ENCODE measurements at regions not wholly inside any gene's neighbourhood (a gene's known extent, or its start where the extent isn't known, plus 50 kb on each side); places are given as distances from the start of the nearest gene placed in this dataset.

DNA sequence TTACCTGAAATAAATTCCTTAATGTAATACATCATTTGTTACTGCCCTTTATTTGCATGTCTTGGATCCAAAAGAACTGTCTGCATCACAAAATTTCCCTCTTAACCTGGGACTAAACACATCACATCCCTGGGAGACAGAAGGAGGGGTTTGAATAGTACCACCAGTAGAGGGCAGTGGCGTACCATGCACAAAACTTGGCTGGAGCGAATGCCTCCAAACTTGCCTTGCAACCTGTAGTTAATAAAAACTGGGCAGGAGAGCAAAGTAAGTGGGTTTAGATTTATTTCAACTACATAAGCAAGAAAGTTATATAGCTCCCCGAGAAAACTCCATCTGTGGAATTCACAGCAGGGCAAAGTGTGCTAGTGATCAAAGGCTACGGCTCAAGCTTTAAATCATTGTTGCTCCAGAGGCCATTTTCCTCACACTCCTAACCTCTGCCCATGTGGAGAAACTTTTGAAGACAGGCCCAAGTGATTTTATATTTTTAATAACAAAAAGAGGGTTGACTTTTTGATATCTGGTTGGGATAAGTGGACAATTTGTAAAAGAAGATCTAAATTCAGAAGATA is 1176.7 kb upstream of the SEL1L start:
- DNase-seq (ENCODE audit: low read depth in 2 of 2): peak; percentile 61 to 70

- no peak for DNase-seq (ENCODE audit: low read depth in 2 of 2)
Measured at GRCh38 chr14:82719617-82720016, 1186.0 kb upstream of the SEL1L start.

DNA sequence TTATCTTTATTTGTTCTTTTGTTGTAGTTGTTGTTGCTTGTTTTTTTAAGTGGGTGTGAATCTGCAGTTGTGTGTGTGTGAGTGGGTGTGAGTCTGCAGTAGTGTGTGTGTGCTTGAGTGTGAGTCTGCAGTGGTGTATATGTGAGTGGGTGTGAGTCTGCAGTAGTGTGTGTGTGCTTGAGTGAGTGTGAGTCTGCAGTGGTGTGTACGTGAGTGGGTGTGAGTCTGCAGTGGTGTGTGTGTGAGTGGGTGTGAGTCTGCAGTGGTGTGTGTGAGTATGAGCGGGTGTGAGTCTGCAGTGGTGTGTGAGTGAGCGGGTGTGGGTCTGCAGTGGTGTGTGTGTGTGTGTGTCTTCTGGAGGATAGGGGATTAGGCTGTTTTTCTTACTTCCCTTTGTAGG is 1186.8 kb upstream of the SEL1L start:
- DNase-seq (ENCODE audit: low read depth in 2 of 2): no peak

DNA sequence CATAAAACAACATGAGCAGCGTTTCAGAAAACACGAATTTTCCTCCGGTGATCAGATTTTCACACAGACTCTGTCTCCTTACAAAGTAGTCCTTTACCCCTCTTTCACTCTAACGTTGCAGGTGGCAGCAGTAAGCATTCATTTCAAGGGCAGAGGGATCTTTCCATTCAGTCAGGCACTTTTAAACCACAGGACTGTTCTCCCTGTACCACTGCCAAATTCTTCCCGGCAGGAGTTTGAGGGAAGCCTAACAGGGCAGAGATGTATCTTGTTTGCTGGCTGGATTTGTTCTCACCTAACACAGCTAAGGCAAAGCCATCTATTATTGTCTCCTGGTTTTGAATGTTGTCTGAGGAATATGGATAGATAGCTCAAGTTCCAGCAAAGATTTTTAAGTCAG is 1187.3 kb upstream of the SEL1L start:
- DNase-seq (ENCODE audit: low read depth in 2 of 2): no peak

- DNase-seq (ENCODE audit: low read depth in 2 of 2): peak; percentile 23 to 31
Measured at GRCh38 chr14:82724316-82724715, 1190.7 kb upstream of the SEL1L start.

DNA sequence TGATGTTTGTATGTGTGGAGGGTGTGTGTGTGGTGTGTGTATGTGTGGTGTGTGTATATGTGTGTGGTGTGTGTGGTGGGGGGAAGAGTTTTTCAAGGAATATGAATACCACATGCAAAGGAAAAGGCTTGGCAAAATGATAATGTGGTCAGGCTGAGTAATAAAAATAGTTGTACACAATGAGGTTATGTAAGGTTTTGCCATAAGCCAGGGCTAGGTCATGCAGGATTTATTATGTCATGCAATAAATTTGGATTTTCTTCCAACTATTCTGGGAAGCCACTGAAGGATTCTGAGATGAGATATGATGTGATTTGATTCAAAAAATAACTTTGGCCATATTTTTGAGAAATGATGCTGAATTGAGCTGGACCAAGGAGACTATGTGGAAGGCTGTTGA is 1191.6 kb upstream of the SEL1L start:
- DNase-seq (ENCODE audit: low read depth in 2 of 2): peak; percentile 80

GRCh38 chr14:82731526-82731925 is 1197.9 kb upstream of the SEL1L start:
- DNase-seq (ENCODE audit: low read depth in 2 of 2): no peak

DNA sequence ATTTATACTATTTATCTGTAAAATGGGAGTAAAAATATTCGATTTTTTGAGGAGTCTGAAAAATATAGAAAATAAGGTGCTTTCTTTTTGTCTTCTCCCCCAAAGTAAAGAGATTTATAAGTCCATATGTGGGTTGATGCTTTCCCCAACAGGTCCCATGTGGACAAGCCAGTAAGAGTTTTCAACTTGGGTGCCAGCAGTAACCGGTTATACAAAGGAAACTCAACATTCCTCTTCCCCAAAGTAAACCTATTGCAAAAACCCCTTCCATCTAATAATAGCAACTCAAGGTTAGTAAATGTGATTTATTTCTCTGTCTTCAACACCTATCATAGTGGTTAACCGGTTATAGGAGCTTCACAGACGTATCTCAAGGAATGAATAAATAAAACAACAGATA is 1206.9 kb upstream of the SEL1L start:
- no peak for DNase-seq (ENCODE audit: low read depth in 2 of 2)

GRCh38 chr14:82755476-82755875 is 1221.8 kb upstream of the SEL1L start:
- DNase-seq (ENCODE audit: low read depth in 2 of 2): no peak

GRCh38 chr14:82755923-82756322 is 1222.3 kb upstream of the SEL1L start:
- DNase-seq (ENCODE audit: low read depth in 2 of 2): no peak

GRCh38 chr14:82757776-82758175 is 1224.1 kb upstream of the SEL1L start:
- no peak for DNase-seq (ENCODE audit: low read depth in 2 of 2)

DNA sequence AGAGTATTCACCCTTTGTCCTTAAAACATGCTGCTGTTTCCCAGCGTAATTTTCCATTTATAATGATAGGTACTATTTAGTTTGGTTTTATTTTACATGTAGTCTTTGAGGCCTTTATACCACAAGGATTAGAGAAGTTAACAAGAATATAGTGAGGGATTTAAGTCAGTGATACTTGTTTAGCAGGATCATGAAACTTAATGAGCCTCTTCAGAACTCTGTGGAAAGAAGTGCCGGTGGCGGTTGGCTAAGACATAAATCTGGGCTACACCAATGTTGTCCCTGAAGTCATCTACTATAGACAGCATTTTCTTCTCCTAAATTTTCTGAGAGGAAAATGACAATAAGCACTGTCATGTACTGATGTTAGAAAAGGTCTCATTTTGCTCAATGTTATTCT is 1226.0 kb upstream of the SEL1L start:
- DNase-seq (ENCODE audit: low read depth in 2 of 2): no peak

DNA sequence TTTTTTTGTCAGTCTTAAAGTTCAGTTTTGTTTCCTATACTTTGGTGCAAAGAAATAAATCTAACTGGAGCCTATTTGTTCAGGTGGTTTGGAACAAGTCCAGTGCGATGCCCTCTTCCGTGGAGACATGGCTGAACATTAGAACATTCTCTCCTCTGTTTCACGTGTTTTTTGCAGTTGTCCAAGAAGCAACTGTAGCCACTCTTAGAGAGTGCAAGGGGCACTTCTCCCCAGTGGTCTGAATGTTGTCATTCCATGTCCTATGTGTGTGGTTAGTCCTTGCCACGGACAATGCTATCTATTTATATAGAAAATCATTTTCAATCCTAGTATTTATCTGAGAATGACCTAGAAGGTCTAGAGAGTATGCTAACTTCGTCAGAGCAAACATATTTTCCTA is 1232.5 kb upstream of the SEL1L start:
- no peak for DNase-seq (ENCODE audit: low read depth in 2 of 2)

GRCh38 chr14:82766996-82767395 is 1233.3 kb upstream of the SEL1L start:
- DNase-seq (ENCODE audit: low read depth in 2 of 2): no peak

DNA sequence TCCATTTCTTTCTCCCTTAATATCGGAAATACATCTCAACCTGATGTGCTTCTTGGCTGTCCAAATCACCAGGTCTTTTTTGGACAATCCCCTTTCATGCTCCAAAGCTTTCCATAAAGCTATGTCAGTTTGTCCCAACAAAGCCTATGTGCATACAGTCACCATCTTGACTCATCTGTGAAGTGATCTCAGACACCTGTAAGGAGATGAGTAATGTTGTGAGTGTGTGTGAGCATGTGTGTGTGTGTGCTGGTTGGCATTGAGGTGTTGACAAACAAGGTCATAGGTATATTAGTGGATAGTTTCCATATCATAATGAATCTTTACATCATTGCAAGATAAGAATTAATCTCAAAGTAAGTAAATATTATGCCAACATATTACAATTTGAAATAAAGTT is 1243.3 kb upstream of the SEL1L start:
- no peak for DNase-seq (ENCODE audit: low read depth in 2 of 2)

DNA sequence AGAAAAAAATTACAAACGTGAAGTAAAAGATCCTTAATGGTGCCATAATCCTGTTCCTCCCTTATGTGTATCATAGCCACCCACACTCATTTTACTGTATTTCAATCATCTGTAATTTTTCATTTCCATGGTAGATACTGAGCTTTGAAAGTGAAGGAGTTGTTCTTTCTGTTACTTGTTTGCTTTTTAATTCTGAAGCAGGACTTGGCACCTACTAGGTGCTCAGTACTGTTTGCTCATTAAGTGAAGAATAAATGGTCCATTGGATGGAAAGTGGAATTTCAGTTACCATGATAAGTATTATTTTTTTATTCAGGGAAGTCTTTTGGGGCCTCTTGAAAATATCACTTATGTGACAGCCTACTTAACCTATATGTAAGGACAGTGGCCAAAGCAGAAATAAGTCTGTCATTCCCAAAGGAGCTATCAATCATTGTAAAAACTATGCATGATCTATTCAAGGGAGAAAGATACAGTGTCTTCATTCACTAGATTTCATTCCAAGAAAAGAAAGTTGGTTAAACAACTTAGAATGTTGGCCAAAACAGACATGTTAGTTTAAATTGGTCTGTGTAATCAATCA is 1244.4 kb upstream of the SEL1L start:
- no peak for DNase-seq (ENCODE audit: low read depth in 2 of 2)

DNA sequence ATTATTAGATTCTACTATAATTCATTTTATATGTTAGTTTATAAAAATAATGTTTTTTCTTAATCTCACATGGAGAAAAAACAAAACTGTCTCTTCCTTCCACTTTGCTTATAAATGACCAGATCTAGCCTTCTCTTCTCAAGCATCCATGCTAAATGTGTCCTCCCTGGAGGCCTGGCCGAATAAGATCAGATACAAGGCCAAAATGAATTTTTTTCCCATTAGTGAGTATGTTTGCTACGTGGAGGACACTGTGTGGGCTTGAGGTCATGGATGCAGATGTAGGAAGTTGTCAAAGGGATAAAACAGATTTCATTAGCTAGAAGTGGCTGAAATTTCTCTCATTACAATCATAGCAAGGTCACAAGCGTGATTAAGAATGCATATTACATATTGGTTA is 1244.9 kb upstream of the SEL1L start:
- DNase-seq (ENCODE audit: low read depth in 2 of 2): no peak

DNA sequence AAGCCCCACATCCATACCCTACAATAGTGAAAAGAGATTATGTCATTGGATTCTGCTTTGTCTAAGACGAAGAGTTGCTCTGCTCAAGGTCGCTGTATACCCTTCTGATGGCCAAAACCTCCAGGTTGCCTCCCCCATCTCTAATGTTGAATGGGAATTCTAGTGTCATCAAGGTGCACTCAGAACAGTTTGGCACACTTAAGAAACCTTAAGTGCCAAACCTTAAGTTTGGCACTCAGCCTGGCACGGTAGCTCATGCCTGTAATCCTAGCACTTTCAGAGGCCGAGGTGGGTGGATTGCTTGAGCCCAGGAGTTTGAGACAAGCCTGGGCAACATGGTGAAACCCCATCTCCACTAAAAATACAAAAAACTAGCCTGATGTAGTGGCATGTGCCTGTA is 1245.6 kb upstream of the SEL1L start:
- no peak for DNase-seq (ENCODE audit: low read depth in 2 of 2)

DNA sequence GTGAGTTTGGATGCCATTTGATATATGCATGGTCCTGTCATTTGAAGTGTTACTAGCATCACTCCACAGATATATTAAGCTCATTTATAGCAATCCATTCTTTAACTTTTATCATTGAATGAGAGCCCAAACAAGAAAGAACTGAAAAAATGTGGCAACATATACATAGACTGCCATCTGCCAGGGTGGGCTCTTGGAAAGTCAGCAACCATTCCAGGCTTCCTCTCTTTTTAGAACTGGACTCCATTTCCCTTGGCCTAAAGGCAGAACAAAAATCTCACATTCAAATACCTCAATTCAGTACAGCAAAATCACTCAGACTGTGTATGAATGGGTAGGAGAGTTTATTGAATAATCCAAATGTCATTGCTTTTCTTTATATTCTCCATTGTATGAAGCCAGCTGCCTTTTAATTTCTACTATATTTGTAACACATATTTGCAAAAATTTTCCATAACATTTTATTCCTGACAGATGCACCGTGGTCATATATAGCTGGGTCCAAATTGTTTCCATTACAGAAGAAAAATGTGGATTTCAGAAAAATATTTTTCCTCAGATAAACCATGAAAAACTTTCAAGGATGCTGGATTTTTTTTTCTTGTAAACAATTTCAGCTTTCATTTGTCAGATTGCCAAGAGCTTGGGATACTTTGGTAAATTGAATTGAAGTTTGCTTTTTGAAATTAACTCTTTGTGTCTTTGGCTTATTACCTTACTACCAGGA is 1252.3 kb upstream of the SEL1L start:
- DNase-seq (ENCODE audit: low read depth in 2 of 2): no peak

DNA sequence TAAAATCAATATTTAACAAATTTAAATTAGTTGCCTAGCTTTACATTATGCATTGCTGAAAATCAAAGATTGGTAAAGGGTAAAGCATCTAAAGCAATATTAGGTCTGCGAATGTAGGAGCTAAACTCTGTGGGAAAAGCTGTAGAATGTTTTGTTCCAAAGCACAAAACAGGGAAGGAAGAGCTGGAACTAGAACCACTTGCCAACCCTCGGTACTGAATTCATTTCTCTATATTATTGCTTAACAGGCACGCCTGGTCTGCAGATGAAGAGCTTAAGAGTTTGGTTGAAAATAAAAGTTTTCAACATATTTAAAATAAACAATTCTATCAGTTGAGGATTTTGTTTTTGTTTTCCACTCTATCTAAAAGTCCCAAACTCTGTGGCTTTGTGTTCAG is 1252.8 kb upstream of the SEL1L start:
- DNase-seq (ENCODE audit: low read depth in 2 of 2): no peak

GRCh38 chr14:82796086-82796485 is 1262.4 kb upstream of the SEL1L start:
- no peak for DNase-seq (ENCODE audit: low read depth in 2 of 2)

GRCh38 chr14:82798276-82798675 is 1264.6 kb upstream of the SEL1L start:
- DNase-seq (ENCODE audit: low read depth in 2 of 2): no peak

All from fibroblast of skin of left biceps (primary cell).